PC-3 (cell line): ENCODE measurements at regions not wholly inside any gene's neighbourhood (a gene's known extent, or its start where the extent isn't known, plus 50 kb on each side); places are given as distances from the start of the nearest gene placed in this dataset.

Source experiments
- ATAC-seq: fragments of 200-7000 bp; cut with Tn5 transposase; 2 replicates; pipeline ENCODE4 v1.9.1; 2020; ENCODE audit warnings: mild to moderate bottlenecking, moderate library complexity
- BruUV-seq: library from RNA; stranded (reverse); fragments of 400-500 nt; replicated peaks from 2 replicates; lab custom pipeline; 2021; lab: Mats Ljungman, UMichigan
- CTCF ChIA-PET: fragments of 300-600 bp; sonication (Branson Sonifier 250); formaldehyde crosslinking; loops from one replicate; lab custom pipeline; 2022; ENCODE audit warnings: antibody characterized with exemption; lab: Charles Lee
- POLR2A ChIA-PET: fragments of 300-600 bp; sonication (Branson Sonifier 250); formaldehyde crosslinking; loops from one replicate; lab custom pipeline; 2022; ENCODE audit warnings: antibody characterized with exemption; ENCODE audit not compliant: unreplicated experiment; lab: Charles Lee
- DNase-seq: peaks from one replicate; pipeline ENCODE4 v3.0.0-alpha.2; 2015
- H2AFZ ChIP-seq: fragments of 300-600 bp; sonication (generic); 2 replicates; pipeline ENCODE4 v1.6.0; 2016; ENCODE audit warnings: antibody characterized with exemption, low read length
- H3F3A ChIP-seq: fragments of 300-600 bp; sonication (generic); one replicate; pipeline ENCODE4 v1.6.0; 2017; ENCODE audit warnings: antibody characterized with exemption, low read length, control low read depth, mild to moderate bottlenecking; ENCODE audit not compliant: unreplicated experiment
- H3K27ac ChIP-seq: fragments of 300-600 bp; sonication (generic); 2 replicates; pipeline ENCODE4 v1.5.1; 2016; ENCODE audit warnings: mild to moderate bottlenecking, low read length
- H3K27me3 ChIP-seq: fragments of 300-600 bp; sonication (generic); 2 replicates; pipeline ENCODE4 v1.6.1; 2016; ENCODE audit warnings: low read length, mixed read lengths
- H3K36me3 ChIP-seq: fragments of 300-600 bp; sonication (generic); 2 replicates; pipeline ENCODE4 v1.6.1; 2016; ENCODE audit warnings: low read depth, mixed run types, low read length, mixed read lengths
- H3K4me1 ChIP-seq: fragments of 300-600 bp; sonication (generic); 2 replicates; pipeline ENCODE4 v1.5.1; 2016; ENCODE audit warnings: low read length; ENCODE audit not compliant: insufficient read depth
- H3K4me2 ChIP-seq: fragments of 300-600 bp; sonication (generic); 2 replicates; pipeline ENCODE4 v1.6.0; 2016; ENCODE audit warnings: low read length
- H3K4me3 ChIP-seq: fragments of 300-600 bp; sonication (generic); 2 replicates; pipeline ENCODE4 v1.5.1; 2016; ENCODE audit warnings: mild to moderate bottlenecking, low read length, mixed read lengths
- H3K79me2 ChIP-seq: fragments of 300-600 bp; sonication (generic); 2 replicates; pipeline ENCODE4 v1.6.1; 2017; ENCODE audit warnings: low read length, mixed read lengths
- H3K9ac ChIP-seq: fragments of 300-600 bp; sonication (generic); 2 replicates; pipeline ENCODE4 v1.6.0; 2016; ENCODE audit warnings: mild to moderate bottlenecking, low read length
- H3K9me2 ChIP-seq: fragments of 300-600 bp; sonication (generic); replicated peaks from 2 replicates; pipeline ENCODE4 v1.6.1; 2016; ENCODE audit warnings: mixed run types, low read length, mixed read lengths
- H3K9me3 ChIP-seq: fragments of 300-600 bp; sonication (generic); 2 replicates; pipeline ENCODE4 v1.6.1; 2016; ENCODE audit warnings: low read length, mixed read lengths
- H4K20me1 ChIP-seq: fragments of 300-600 bp; sonication (generic); 2 replicates; pipeline ENCODE4 v1.6.1; 2016; ENCODE audit warnings: low read length, mixed read lengths
- CTCF ChIP-seq: fragments of 300-600 bp; sonication (generic); conservative IDR thresholded peaks from 2 replicates; pipeline ENCODE4 v1.5.1; 2017; ENCODE audit warnings: antibody characterized with exemption, low read depth, mild to moderate bottlenecking, low read length
- EZH2 ChIP-seq: fragments of 300-600 bp; sonication (generic); IDR thresholded peaks from one replicate; pipeline ENCODE4 v1.6.1; 2017; ENCODE audit warnings: antibody characterized with exemption, mild to moderate bottlenecking, low read length; ENCODE audit not compliant: unreplicated experiment
- EZH2phosphoT487 ChIP-seq: fragments of 300-600 bp; sonication (generic); IDR thresholded peaks from 2 replicates; pipeline ENCODE4 v1.6.1; 2018; ENCODE audit warnings: mild to moderate bottlenecking, antibody characterized with exemption, low read length, borderline replicate concordance
- intact Hi-C: fragments of 100-400 bp; cut with micrococcal nuclease; formaldehyde crosslinking; loops from 2 replicates; pipeline ENCODE4 v1.9.0; 2023

- TF ChIP-seq CTCF (no peak), EZH2phosphoT487 (no peak)
- Histone ChIP-seq H2AFZ (no peak overlapping the region), H3K9me2 (no peaks in the 10 kb centered on the region), H3K27me3 (peaks cover 5% of the 10 kb centered on the region; the same call in 1 of the 2 replicates), H3K27ac (no peak overlapping the region), H3K79me2 (no peaks in the 10 kb centered on the region), H3K4me1 (no peaks in the 10 kb centered on the region), H3K4me3 (no peak overlapping the region), H3F3A (no peaks in the 10 kb centered on the region), H3K36me3 (no peaks in the 10 kb centered on the region), H3K9ac (no peak overlapping the region), H4K20me1 (no peaks in the 10 kb centered on the region), H3K9me3 (no peaks in the 10 kb centered on the region), H3K4me2 (no peak overlapping the region)
- ATAC-seq (no peak), DNase-seq (no peak)
- ChIA-PET POLR2A (no interaction called here), CTCF (no interaction called here)
- BruUV-seq: no TSS peak
- intact Hi-C loops: no loop called here
These were observed 536.5 kb downstream of the CDH11 start for GRCh38 chr16:64585367-64585766.

GRCh38 chr16:64580558-64580957 lies 541.3 kb downstream of the CDH11 start:
- ATAC-seq (no peak), DNase-seq (no peak)
- Histone ChIP-seq H2AFZ (no peak overlapping the region), H3K9ac (no peak overlapping the region), H3K36me3 (no peaks in the 10 kb centered on the region), H3K4me3 (no peak overlapping the region), H3F3A (no peaks in the 10 kb centered on the region), H4K20me1 (no peaks in the 10 kb centered on the region), H3K9me3 (no peaks in the 10 kb centered on the region), H3K79me2 (no peaks in the 10 kb centered on the region), H3K27me3 (peaks cover 5% of the 10 kb centered on the region), H3K27ac (no peak overlapping the region), H3K9me2 (no peaks in the 10 kb centered on the region), H3K4me2 (no peak overlapping the region), H3K4me1 (no peaks in the 10 kb centered on the region)
- intact Hi-C loops: no loop called here
- POLR2A ChIA-PET: no interaction called here
- TF ChIP-seq CTCF (no peak), EZH2 (no peak), EZH2phosphoT487 (no peak)
- CTCF ChIA-PET: no interaction called here
- no TSS peak for BruUV-seq

GRCh38 chr16:64579712-64580111 lies 542.2 kb downstream of the CDH11 start:
- ATAC-seq (no peak), DNase-seq (no peak)
- BruUV-seq: no TSS peak
- TF ChIP-seq EZH2phosphoT487: no peak
- TF ChIP-seq EZH2: no peak
- TF ChIP-seq CTCF: no peak
- POLR2A ChIA-PET: no interaction called here
- Histone ChIP-seq H3K27me3 (peaks cover 3% of the 10 kb centered on the region), H4K20me1 (no peaks in the 10 kb centered on the region), H3K9me2 (no peaks in the 10 kb centered on the region), H3K4me1 (no peaks in the 10 kb centered on the region), H3K4me2 (no peak overlapping the region), H3K4me3 (no peak overlapping the region), H3K9ac (no peak overlapping the region), H3K27ac (no peak overlapping the region), H2AFZ (no peak overlapping the region), H3K36me3 (no peaks in the 10 kb centered on the region), H3K79me2 (no peaks in the 10 kb centered on the region), H3K9me3 (no peaks in the 10 kb centered on the region), H3F3A (no peaks in the 10 kb centered on the region)
- CTCF ChIA-PET: no interaction called here
- intact Hi-C loops: no loop called here
